ENCODE measurements at regions not wholly inside any gene's neighbourhood (a gene's known extent, or its start where the extent isn't known, plus 50 kb on each side); places are given as distances from the start of the nearest gene placed in this dataset.
"Not testable (repeated sequence)": the region's sequence is repeated elsewhere in the genome, so short reads cannot be mapped to it uniquely, and the experiment has no call there.

- TF ChIP-seq ZNF274 (IDR thresholded peaks at IDR 0.05; ENCODE audit: low read depth, low read length): no peak
Observed at GRCh38 chr6:14294270-14294951, 176.8 kb downstream of the CD83 start.

GRCh38 chr6:14296698-14297097, 179.1 kb downstream of the CD83 start:
- H3K4me3 ChIP-seq (ENCODE audit: low read length): not testable (repeated sequence)

More at GRCh38 chr6:14294270-14294951, 176.8 kb downstream of the CD83 start:
- H3K4me3 ChIP-seq (ENCODE audit: low read length): no peak overlapping the region

- H3K4me3 ChIP-seq (ENCODE audit: low read length): not testable (repeated sequence)
Observed at GRCh38 chr6:14297118-14297517, 179.5 kb downstream of the CD83 start.

GRCh38 chr6:14300189-14300588, 182.6 kb downstream of the CD83 start:
- not testable (repeated sequence) for H3K4me3 ChIP-seq (ENCODE audit: low read length)

- not testable (repeated sequence) for H3K4me3 ChIP-seq (ENCODE audit: low read length)
Observed at GRCh38 chr6:14300721-14301120, 183.1 kb downstream of the CD83 start.

GRCh38 chr6:14301477-14301876, 183.9 kb downstream of the CD83 start:
- H3K4me3 ChIP-seq (ENCODE audit: low read length): not testable (repeated sequence)

GRCh38 chr6:14305131-14305530, 187.6 kb downstream of the CD83 start:
- TF ChIP-seq ZNF274 (IDR thresholded peaks at IDR 0.05; ENCODE audit: low read depth, low read length): no peak
- no peak overlapping the region for H3K4me3 ChIP-seq (ENCODE audit: low read length)

GRCh38 chr6:14305624-14306023, 188.1 kb downstream of the CD83 start:
- no peak overlapping the region for H3K4me3 ChIP-seq (ENCODE audit: low read length)
- TF ChIP-seq ZNF274 (IDR thresholded peaks at IDR 0.05; ENCODE audit: low read depth, low read length): no peak

GRCh38 chr6:14306151-14306906, 188.8 kb downstream of the CD83 start:
- no peak for TF ChIP-seq ZNF274 (IDR thresholded peaks at IDR 0.05; ENCODE audit: low read depth, low read length)
- no peak overlapping the region for H3K4me3 ChIP-seq (ENCODE audit: low read length)

- no peak for TF ChIP-seq ZNF274 (IDR thresholded peaks at IDR 0.05; ENCODE audit: low read depth, low read length)
- no peak overlapping the region for H3K4me3 ChIP-seq (ENCODE audit: low read length)
Observed at GRCh38 chr6:14309516-14309915, 191.9 kb downstream of the CD83 start.

GRCh38 chr6:14309951-14310445, 192.4 kb downstream of the CD83 start:
- no peak overlapping the region for H3K4me3 ChIP-seq (ENCODE audit: low read length)
- TF ChIP-seq ZNF274 (IDR thresholded peaks at IDR 0.05; ENCODE audit: low read depth, low read length): no peak

- no peak overlapping the region for H3K4me3 ChIP-seq (ENCODE audit: low read length)
- no peak for TF ChIP-seq ZNF274 (IDR thresholded peaks at IDR 0.05; ENCODE audit: low read depth, low read length)
Observed at GRCh38 chr6:14310960-14311359, 193.4 kb downstream of the CD83 start.

GRCh38 chr6:14312587-14312986, 195.0 kb downstream of the CD83 start:
- no peak for TF ChIP-seq ZNF274 (IDR thresholded peaks at IDR 0.05; ENCODE audit: low read depth, low read length)

GRCh38 chr6:14313248-14313647, 195.7 kb downstream of the CD83 start:
- no peak overlapping the region for H3K4me3 ChIP-seq (ENCODE audit: low read length)
- TF ChIP-seq ZNF274 (IDR thresholded peaks at IDR 0.05; ENCODE audit: low read depth, low read length): no peak

More at GRCh38 chr6:14312587-14312986, 195.0 kb downstream of the CD83 start:
- H3K4me3 ChIP-seq (ENCODE audit: low read length): no peak overlapping the region

- TF ChIP-seq ZNF274 (IDR thresholded peaks at IDR 0.05; ENCODE audit: low read depth, low read length): no peak
- H3K4me3 ChIP-seq (ENCODE audit: low read length): no peak overlapping the region
Observed at GRCh38 chr6:14315353-14315752, 197.8 kb downstream of the CD83 start.

Measured in GM08714 (cell line).